Right lobe of liver (tissue), 4 donors: ENCODE measurements at regions not wholly inside any gene's neighbourhood (a gene's known extent, or its start where the extent isn't known, plus 50 kb on each side); places are given as distances from the start of the nearest gene placed in this dataset.

ENCODE experiments used
- CTCF ChIP-seq, 4 donors: fragments of 200-600 bp in 3 of 4; fragments of 450-650 bp in 1 of 4; IDR thresholded peaks; one replicate each; pipeline versions ENCODE4 v1.5.1 to v1.8.0; 2016 to 2022; ENCODE audit warnings: antibody characterized with exemption in 4 of 4, mild to moderate bottlenecking in 2 of 4
- POLR2A ChIP-seq: fragments of 450-650 bp; IDR thresholded peaks from one replicate; pipeline ENCODE4 v1.6.1; 2017; ENCODE audit warnings: antibody characterized with exemption, mild to moderate bottlenecking
- donor health status: DM: no; HTN: no; CAD: no.
- donor health status: DM: no; HTN: no; CAD: no.
- donor health status: DM: no; HTN: yes; CAD: no.

GRCh38 chr14:41393512-41393911 is 213.2 kb upstream of the LRFN5 start:
- TF ChIP-seq CTCF (IDR thresholded peaks at IDR 0.05): no peak
- no peak for TF ChIP-seq POLR2A
